HFF-Myc (cell line): ENCODE measurements at regions not wholly inside any gene's neighbourhood (a gene's known extent, or its start where the extent isn't known, plus 50 kb on each side); places are given as distances from the start of the nearest gene placed in this dataset.
"Not testable (repeated sequence)": the region's sequence is repeated elsewhere in the genome, so short reads cannot be mapped to it uniquely, and the experiment has no call there.

Experiments used
- DNase-seq: peaks from one replicate; pipeline ENCODE4 v3.0.0-alpha.2; 2011; ENCODE audit warnings: low read depth; ENCODE audit errors: extremely low read depth
- H3K4me3 ChIP-seq: replicated peaks from 2 replicates; pipeline ENCODE4 v1.5.1; 2011; ENCODE audit warnings: low read depth, mild to moderate bottlenecking, control low read depth, low read length
- CTCF ChIP-seq: IDR thresholded peaks from 2 replicates; pipeline ENCODE4 v1.5.1; 2012; ENCODE audit warnings: mild to moderate bottlenecking, low read depth, low read length, control low read depth; ENCODE audit errors: missing control alignments

DNA sequence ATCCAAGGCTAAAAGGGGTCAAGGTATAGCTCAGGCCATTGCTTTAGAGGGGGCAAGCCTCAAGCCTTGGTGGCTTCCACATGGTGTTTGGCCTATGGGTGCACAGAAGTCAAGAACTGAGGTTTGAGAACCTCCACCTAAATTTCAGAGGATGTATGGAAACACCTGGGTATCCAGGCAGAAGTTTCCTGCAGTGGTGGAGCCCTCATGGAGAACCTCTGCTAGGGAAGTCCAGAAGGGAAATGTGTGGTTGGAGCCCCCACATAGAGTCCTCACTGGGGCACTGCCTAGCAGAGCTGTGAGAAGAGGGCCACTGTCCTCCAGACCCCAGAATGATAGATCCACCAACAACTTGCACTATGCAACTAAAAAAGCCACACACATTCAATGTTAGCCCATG, 678.7 kb upstream of the ADGRB3 start:
- H3K4me3 ChIP-seq = no peak overlapping the region
- no peak for DNase-seq
- no peak for TF ChIP-seq CTCF

GRCh38 chr6:67952948-67953347, 682.1 kb upstream of the ADGRB3 start:
- no peak for TF ChIP-seq CTCF
- H3K4me3 ChIP-seq = no peak overlapping the region
- DNase-seq = no peak

GRCh38 chr6:67952121-67952520, 683.0 kb upstream of the ADGRB3 start:
- no peak for DNase-seq
- TF ChIP-seq CTCF = no peak

DNA sequence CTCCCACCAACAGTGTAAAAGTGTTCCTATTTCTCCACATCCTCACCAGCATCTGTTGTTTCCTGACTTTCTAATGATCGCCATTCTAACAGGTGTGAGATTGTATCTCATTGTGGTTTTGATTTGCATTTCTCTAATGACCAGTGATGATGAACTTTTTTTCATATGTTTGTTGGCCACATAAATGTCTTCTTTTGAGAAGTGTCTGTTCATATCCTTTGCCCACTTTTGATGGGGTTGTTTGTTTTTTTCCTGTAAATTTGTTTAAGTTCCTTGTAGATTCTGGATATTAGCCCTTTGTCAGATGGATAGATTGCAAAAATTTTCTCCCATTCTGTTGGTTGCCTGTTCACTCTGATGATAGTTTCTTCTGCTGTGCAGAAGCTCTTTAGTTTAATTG, 687.3 kb upstream of the ADGRB3 start:
- not testable (repeated sequence) for H3K4me3 ChIP-seq

More at GRCh38 chr6:67952121-67952520, 683.0 kb upstream of the ADGRB3 start:
- no peak overlapping the region for H3K4me3 ChIP-seq

GRCh38 chr6:67935976-67936477, 699.1 kb upstream of the ADGRB3 start:
- DNase-seq = no peak
- no peak for TF ChIP-seq CTCF
- H3K4me3 ChIP-seq = no peak overlapping the region

More for the DNA sequence above, 687.3 kb upstream of the ADGRB3 start:
- not testable (repeated sequence) for DNase-seq

GRCh38 chr6:67933278-67933677, 701.8 kb upstream of the ADGRB3 start:
- H3K4me3 ChIP-seq = no peak overlapping the region
- no peak for TF ChIP-seq CTCF
- DNase-seq = no peak

DNA sequence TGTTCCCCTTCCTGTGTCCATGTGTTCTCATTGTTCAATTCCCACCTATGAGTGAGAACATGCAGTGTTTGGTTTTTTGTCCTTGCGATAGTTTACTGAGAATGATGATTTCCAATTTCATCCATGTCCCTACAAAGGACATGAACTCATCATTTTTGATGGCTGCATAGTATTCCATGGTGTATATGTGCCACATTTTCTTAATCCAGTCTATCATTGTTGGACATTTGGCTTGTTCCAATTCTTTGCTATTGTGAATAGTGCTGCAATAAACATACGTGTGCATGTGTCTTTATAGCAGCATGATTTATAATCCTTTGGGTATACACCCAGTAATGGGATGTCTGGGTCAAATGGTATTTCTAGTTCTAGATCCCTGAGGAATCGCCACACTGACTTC, 712.5 kb upstream of the ADGRB3 start:
- not testable (repeated sequence) for DNase-seq, H3K4me3 ChIP-seq

DNA sequence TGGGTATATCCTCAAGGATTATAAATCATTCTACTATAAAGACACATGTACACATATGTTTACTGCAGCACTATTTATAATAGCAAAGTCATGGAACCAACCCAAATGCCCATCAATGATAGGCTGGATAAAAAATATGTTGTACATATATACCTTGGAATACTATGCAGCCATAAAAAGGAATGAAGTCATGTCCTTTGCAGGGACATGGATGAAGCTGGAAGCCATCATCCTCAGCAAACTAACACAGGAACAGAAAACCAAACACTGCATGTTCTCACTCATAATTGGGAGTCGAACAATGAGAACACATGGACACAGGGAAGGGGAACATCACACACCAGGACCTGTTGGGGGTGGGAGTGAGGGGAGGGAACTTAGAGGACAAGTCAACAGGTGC, 715.0 kb upstream of the ADGRB3 start:
- not testable (repeated sequence) for DNase-seq, H3K4me3 ChIP-seq
